PC-9 (cell line): ENCODE measurements at regions not wholly inside any gene's neighbourhood (a gene's known extent, or its start where the extent isn't known, plus 50 kb on each side); places are given as distances from the start of the nearest gene placed in this dataset.

Source experiments
- BruUV-seq: library from RNA; stranded (reverse); fragments of 400-500 nt; replicated peaks from 2 replicates; lab custom pipeline; 2021; lab: Mats Ljungman, UMichigan
- CTCF ChIA-PET: fragments of 300-600 bp; sonication (Branson Sonifier 250); formaldehyde crosslinking; loops from one replicate; lab custom pipeline; 2022; ENCODE audit warnings: antibody characterized with exemption; lab: Charles Lee
- POLR2A ChIA-PET: fragments of 300-600 bp; sonication (Branson Sonifier 250); formaldehyde crosslinking; loops from one replicate; lab custom pipeline; 2022; ENCODE audit warnings: antibody characterized with exemption; ENCODE audit not compliant: unreplicated experiment; lab: Charles Lee
- DNase-seq, 2 experiments: peaks; one replicate each; pipeline versions ENCODE4 v3.0.0 to v3.0.0-alpha.2; 2015 to 2022; ENCODE audit warnings: mixed read lengths in 1 of 2
- H2AFZ ChIP-seq: fragments of 200-600 bp; sonication (generic); 2 replicates; pipeline ENCODE4 v1.8.1; 2017; ENCODE audit warnings: antibody characterized with exemption
- H3F3A ChIP-seq: fragments of 200-600 bp; sonication (generic); 2 replicates; pipeline ENCODE4 v1.8.1; 2017; ENCODE audit warnings: antibody characterized with exemption, mild to moderate bottlenecking, low read depth; ENCODE audit not compliant: insufficient read depth
- H3K27ac ChIP-seq: fragments of 200-600 bp; sonication (generic); 2 replicates; pipeline ENCODE4 v1.6.1; 2016; ENCODE audit warnings: mixed run types
- H3K27me3 ChIP-seq: fragments of 200-600 bp; sonication (generic); 2 replicates; pipeline ENCODE4 v1.6.1; 2016; ENCODE audit warnings: low read depth, mixed run types; ENCODE audit not compliant: insufficient read depth
- H3K36me3 ChIP-seq: fragments of 200-600 bp; sonication (generic); 2 replicates; pipeline ENCODE4 v1.6.1; 2016; ENCODE audit warnings: low read depth, mixed run types
- H3K4me1 ChIP-seq: fragments of 200-600 bp; sonication (generic); replicated peaks from 2 replicates; pipeline ENCODE4 v1.6.1; 2016; ENCODE audit warnings: mixed run types; ENCODE audit not compliant: insufficient read depth
- H3K4me2 ChIP-seq: fragments of 200-600 bp; sonication (generic); 2 replicates; pipeline ENCODE4 v1.6.1; 2017; ENCODE audit warnings: mixed run types
- H3K4me3 ChIP-seq: fragments of 200-600 bp; sonication (generic); 2 replicates; pipeline ENCODE4 v1.6.1; 2016; ENCODE audit warnings: mixed run types
- H3K79me2 ChIP-seq: fragments of 200-600 bp; sonication (generic); 2 replicates; pipeline ENCODE4 v1.6.1; 2017; ENCODE audit warnings: low read depth, mixed run types
- H3K9me2 ChIP-seq: fragments of 200-600 bp; sonication (generic); 2 replicates; pipeline ENCODE4 v1.8.1; 2017; ENCODE audit warnings: mild to moderate bottlenecking; ENCODE audit not compliant: insufficient read depth
- H3K9me3 ChIP-seq: fragments of 200-600 bp; sonication (generic); 2 replicates; pipeline ENCODE4 v1.8.1; 2016; ENCODE audit warnings: low read depth; ENCODE audit not compliant: insufficient read depth
- H4K20me1 ChIP-seq: fragments of 200-600 bp; sonication (generic); 2 replicates; pipeline ENCODE4 v1.8.1; 2017; ENCODE audit not compliant: insufficient read depth
- CTCF ChIP-seq: fragments of 200-600 bp; sonication (generic); conservative IDR thresholded peaks from 2 replicates; pipeline ENCODE4 v1.6.1; 2017; ENCODE audit warnings: mixed run types, antibody characterized with exemption, mild to moderate bottlenecking, moderate library complexity
- EZH2 ChIP-seq: fragments of 200-600 bp; sonication (generic); IDR thresholded peaks from 2 replicates; pipeline ENCODE4 v1.8.0; 2017; ENCODE audit warnings: antibody characterized with exemption, low read depth
- intact Hi-C: fragments of 100-400 bp; cut with micrococcal nuclease; formaldehyde crosslinking; loops from one replicate; pipeline ENCODE4 v1.10.0; 2022; ENCODE audit not compliant: unreplicated experiment

GRCh38 chr2:187174582-187174981 is 273.5 kb downstream of the CALCRL start:
- POLR2A ChIA-PET: no interaction called here
- Histone ChIP-seq H4K20me1 (no peaks in the 10 kb centered on the region), H3K27ac (no peak overlapping the region), H3K79me2 (no peaks in the 10 kb centered on the region), H3K4me2 (no peak overlapping the region), H3K9me3 (no peaks in the 10 kb centered on the region), H3K9me2 (no peaks in the 10 kb centered on the region), H3K27me3 (no peaks in the 10 kb centered on the region), H3K36me3 (no peaks in the 10 kb centered on the region), H3F3A (no peaks in the 10 kb centered on the region), H3K4me3 (no peak overlapping the region), H3K4me1 (no peaks in the 10 kb centered on the region), H2AFZ (no peak overlapping the region)
- DNase-seq: no peak
- TF ChIP-seq EZH2 (no peak), CTCF (peak; percentile 42)
- CTCF ChIA-PET: no interaction called here
- intact Hi-C loops: no loop called here
- BruUV-seq: no TSS peak

DNA sequence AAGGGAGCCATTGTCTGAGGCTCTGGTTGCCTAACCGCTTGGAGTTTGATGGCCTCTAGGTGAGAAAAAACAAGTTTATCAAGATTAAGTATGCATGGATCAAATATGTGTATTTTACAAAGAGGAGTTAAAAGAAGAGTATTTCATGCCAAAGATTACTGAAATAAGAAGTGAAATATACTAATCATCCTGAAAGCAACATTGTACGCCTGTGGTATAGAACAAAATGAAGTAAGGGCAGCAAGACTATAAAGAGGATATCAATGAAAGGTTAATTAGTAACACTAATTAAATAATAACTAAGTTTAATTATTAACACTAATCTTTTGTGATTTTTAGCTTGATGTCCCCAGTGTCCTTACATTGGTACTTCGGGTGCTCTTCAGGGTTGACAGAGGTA is 276.7 kb downstream of the CALCRL start:
- H3K4me1 ChIP-seq: no peaks in the 10 kb centered on the region
- no peaks in the 10 kb centered on the region for H3K9me3 ChIP-seq
- no peaks in the 10 kb centered on the region for H3K27me3 ChIP-seq
- intact Hi-C loops: no loop called here
- H3K79me2 ChIP-seq: no peaks in the 10 kb centered on the region
- ChIA-PET CTCF (no interaction called here), POLR2A (no interaction called here)
- H3K27ac ChIP-seq: no peak overlapping the region
- TF ChIP-seq CTCF (no peak), EZH2 (no peak)
- no peaks in the 10 kb centered on the region for H4K20me1 ChIP-seq
- H3F3A ChIP-seq: no peaks in the 10 kb centered on the region
- DNase-seq: no peak
- H3K9me2 ChIP-seq: no peaks in the 10 kb centered on the region
- no peak overlapping the region for H2AFZ ChIP-seq
- no TSS peak for BruUV-seq
- H3K4me3 ChIP-seq: no peak overlapping the region
- no peaks in the 10 kb centered on the region for H3K36me3 ChIP-seq
- H3K4me2 ChIP-seq: no peak overlapping the region

DNA sequence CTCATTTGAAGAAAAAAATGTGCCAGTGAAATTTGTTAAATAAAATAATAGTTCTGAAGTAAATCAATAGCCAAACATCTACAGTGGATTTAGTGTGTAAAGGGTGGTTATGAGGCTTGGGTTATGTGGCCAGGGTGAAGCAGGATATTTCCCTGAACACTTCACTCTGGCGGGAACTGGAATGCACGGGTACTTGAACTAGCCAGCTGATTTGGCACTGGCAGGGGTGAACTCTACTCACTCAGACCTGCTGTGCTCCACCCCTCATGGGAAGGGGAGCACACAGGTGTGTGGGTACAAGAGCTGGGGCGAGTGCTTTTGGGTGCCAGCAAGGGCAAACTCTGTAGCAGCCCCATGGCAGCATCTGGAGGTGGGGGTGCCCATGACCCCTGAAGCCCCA is 278.2 kb downstream of the CALCRL start:
- Histone ChIP-seq H3K27me3 (no peaks in the 10 kb centered on the region), H3K4me3 (no peak overlapping the region), H3K79me2 (no peaks in the 10 kb centered on the region), H3F3A (no peaks in the 10 kb centered on the region), H3K4me2 (no peak overlapping the region), H3K9me2 (no peaks in the 10 kb centered on the region), H3K4me1 (no peaks in the 10 kb centered on the region), H3K36me3 (no peaks in the 10 kb centered on the region), H3K27ac (no peak overlapping the region), H2AFZ (no peak overlapping the region), H4K20me1 (no peaks in the 10 kb centered on the region), H3K9me3 (no peaks in the 10 kb centered on the region)
- no TSS peak for BruUV-seq
- DNase-seq: no peak
- CTCF ChIA-PET: interaction anchor here (0.5 to 0.6 kb wide), 2 partner anchors 175 to 680 kb away, joined by 4 to 5 read pairs; no protein-coding TSS in a partner anchor
- intact Hi-C loops: no loop called here
- TF ChIP-seq EZH2: no peak
- no peak for TF ChIP-seq CTCF
- POLR2A ChIA-PET: no interaction called here
